Astrocyte of the cerebellum (primary cell): ENCODE measurements at regions not wholly inside any gene's neighbourhood (a gene's known extent, or its start where the extent isn't known, plus 50 kb on each side); places are given as distances from the start of the nearest gene placed in this dataset.
"Not testable (repeated sequence)": the region's sequence is repeated elsewhere in the genome, so short reads cannot be mapped to it uniquely, and the experiment has no call there.

ENCODE experiments used
- DNase-seq: peaks from one replicate; pipeline ENCODE4 v3.0.0-alpha.2; 2011; ENCODE audit warnings: low read depth
- H3K4me3 ChIP-seq: 2 replicates; pipeline ENCODE4 v1.5.1; 2011; ENCODE audit warnings: mild to moderate bottlenecking, low read depth, low read length, moderate library complexity
- CTCF ChIP-seq: IDR thresholded peaks from 2 replicates; pipeline ENCODE4 v1.5.1; 2012; ENCODE audit warnings: low read length, low read depth, moderate library complexity, mild to moderate bottlenecking; ENCODE audit errors: missing control alignments
- in situ Hi-C: cut with HindIII; loops from 2 replicates; pipeline ENCODE4 v1.10.0; 2017; ENCODE audit warnings: low sequenced_read_pairs

GRCh38 chr5:138677782-138678181 is 75.4 kb upstream of the CTNNA1 start:
- no peak for DNase-seq
- H3K4me3 ChIP-seq = no peak overlapping the region

GRCh38 chr5:138676556-138677193 is 76.5 kb upstream of the CTNNA1 start:
- in situ Hi-C loops = no loop called here
- no peak overlapping the region for H3K4me3 ChIP-seq
- no peak for TF ChIP-seq CTCF
- no peak for DNase-seq

More at GRCh38 chr5:138677782-138678181, 75.4 kb upstream of the CTNNA1 start:
- TF ChIP-seq CTCF = no peak
- in situ Hi-C loops = no loop called here

- TF ChIP-seq CTCF = no peak
- H3K4me3 ChIP-seq = no peak overlapping the region
- no peak for DNase-seq
- in situ Hi-C loops = no loop called here
Measured at GRCh38 chr5:138676002-138676401, 77.2 kb upstream of the CTNNA1 start.

- no peak for TF ChIP-seq CTCF
- in situ Hi-C loops = no loop called here
- no peak for DNase-seq
- H3K4me3 ChIP-seq = no peak overlapping the region
Measured at GRCh38 chr5:138668451-138669380, 84.5 kb upstream of the CTNNA1 start.

- in situ Hi-C loops, DNase-seq, H3K4me3 ChIP-seq: not testable (repeated sequence)
Measured at GRCh38 chr5:138667782-138668331, 85.4 kb upstream of the CTNNA1 start.

GRCh38 chr5:138666226-138666742 is 86.9 kb upstream of the CTNNA1 start:
- no peak for TF ChIP-seq CTCF
- in situ Hi-C loops = no loop called here
- H3K4me3 ChIP-seq = no peak overlapping the region
- DNase-seq = no peak
